ENCODE measurements at regions not wholly inside any gene's neighbourhood (a gene's known extent, or its start where the extent isn't known, plus 50 kb on each side); places are given as distances from the start of the nearest gene placed in this dataset.

DNA sequence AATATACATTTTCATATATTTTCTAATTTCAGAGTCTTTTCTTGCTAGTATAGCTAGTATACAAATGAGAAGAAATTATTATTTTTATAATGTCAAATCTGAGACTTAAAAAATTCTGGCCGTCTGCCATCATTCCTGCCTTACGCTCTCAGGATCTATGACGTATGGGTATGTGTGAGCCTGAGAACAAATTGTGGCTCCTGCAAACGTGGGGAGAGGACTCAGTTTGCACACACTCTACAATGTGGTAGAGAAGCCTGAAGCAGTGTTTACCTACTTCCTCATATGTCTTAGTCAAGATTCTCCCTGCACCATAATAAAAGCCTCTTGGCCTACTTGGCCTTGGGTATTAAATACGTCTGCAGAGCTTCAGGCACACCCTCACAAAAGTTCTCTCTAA lies 825.4 kb downstream of the SEMA5A start (continued):
- TF ChIP-seq, protein P1, sequence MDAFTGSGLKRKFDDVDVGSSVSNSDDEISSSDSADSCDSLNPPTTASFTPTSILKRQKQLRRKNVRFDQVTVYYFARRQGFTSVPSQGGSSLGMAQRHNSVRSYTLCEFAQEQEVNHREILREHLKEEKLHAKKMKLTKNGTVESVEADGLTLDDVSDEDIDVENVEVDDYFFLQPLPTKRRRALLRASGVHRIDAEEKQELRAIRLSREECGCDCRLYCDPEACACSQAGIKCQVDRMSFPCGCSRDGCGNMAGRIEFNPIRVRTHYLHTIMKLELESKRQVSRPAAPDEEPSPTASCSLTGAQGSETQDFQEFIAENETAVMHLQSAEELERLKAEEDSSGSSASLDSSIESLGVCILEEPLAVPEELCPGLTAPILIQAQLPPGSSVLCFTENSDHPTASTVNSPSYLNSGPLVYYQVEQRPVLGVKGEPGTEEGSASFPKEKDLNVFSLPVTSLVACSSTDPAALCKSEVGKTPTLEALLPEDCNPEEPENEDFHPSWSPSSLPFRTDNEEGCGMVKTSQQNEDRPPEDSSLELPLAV (CRISPR knock-in tag; conservative IDR thresholded peaks at IDR 0.05; ENCODE audit: low read depth), result no peak
- no peak for TF ChIP-seq ZNF570 (CRISPR knock-in tag; IDR thresholded peaks at IDR 0.05; ENCODE audit: borderline replicate concordance)
- no peak for TF ChIP-seq TAF15 (IDR thresholded peaks at IDR 0.05; ENCODE audit: low read depth, low read length, poor library complexity, severe bottlenecking)
- TF ChIP-seq SP2 (CRISPR knock-in tag; IDR thresholded peaks at IDR 0.05), result no peak
- TF ChIP-seq, protein P2, sequence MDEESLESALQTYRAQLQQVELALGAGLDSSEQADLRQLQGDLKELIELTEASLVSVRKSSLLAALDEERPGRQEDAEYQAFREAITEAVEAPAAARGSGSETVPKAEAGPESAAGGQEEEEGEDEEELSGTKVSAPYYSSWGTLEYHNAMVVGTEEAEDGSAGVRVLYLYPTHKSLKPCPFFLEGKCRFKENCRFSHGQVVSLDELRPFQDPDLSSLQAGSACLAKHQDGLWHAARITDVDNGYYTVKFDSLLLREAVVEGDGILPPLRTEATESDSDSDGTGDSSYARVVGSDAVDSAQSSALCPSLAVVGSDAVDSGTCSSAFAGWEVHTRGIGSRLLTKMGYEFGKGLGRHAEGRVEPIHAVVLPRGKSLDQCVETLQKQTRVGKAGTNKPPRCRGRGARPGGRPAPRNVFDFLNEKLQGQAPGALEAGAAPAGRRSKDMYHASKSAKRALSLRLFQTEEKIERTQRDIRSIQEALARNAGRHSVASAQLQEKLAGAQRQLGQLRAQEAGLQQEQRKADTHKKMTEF (CRISPR knock-in tag; IDR thresholded peaks at IDR 0.05), result no peak
- TF ChIP-seq, protein P3, sequence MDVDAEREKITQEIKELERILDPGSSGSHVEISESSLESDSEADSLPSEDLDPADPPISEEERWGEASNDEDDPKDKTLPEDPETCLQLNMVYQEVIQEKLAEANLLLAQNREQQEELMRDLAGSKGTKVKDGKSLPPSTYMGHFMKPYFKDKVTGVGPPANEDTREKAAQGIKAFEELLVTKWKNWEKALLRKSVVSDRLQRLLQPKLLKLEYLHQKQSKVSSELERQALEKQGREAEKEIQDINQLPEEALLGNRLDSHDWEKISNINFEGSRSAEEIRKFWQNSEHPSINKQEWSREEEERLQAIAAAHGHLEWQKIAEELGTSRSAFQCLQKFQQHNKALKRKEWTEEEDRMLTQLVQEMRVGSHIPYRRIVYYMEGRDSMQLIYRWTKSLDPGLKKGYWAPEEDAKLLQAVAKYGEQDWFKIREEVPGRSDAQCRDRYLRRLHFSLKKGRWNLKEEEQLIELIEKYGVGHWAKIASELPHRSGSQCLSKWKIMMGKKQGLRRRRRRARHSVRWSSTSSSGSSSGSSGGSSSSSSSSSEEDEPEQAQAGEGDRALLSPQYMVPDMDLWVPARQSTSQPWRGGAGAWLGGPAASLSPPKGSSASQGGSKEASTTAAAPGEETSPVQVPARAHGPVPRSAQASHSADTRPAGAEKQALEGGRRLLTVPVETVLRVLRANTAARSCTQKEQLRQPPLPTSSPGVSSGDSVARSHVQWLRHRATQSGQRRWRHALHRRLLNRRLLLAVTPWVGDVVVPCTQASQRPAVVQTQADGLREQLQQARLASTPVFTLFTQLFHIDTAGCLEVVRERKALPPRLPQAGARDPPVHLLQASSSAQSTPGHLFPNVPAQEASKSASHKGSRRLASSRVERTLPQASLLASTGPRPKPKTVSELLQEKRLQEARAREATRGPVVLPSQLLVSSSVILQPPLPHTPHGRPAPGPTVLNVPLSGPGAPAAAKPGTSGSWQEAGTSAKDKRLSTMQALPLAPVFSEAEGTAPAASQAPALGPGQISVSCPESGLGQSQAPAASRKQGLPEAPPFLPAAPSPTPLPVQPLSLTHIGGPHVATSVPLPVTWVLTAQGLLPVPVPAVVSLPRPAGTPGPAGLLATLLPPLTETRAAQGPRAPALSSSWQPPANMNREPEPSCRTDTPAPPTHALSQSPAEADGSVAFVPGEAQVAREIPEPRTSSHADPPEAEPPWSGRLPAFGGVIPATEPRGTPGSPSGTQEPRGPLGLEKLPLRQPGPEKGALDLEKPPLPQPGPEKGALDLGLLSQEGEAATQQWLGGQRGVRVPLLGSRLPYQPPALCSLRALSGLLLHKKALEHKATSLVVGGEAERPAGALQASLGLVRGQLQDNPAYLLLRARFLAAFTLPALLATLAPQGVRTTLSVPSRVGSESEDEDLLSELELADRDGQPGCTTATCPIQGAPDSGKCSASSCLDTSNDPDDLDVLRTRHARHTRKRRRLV (CRISPR knock-in tag; IDR thresholded peaks at IDR 0.05), result no peak
- no peak for TF ChIP-seq ZNF20 (CRISPR knock-in tag; IDR thresholded peaks at IDR 0.05)
- TF ChIP-seq, protein P4, sequence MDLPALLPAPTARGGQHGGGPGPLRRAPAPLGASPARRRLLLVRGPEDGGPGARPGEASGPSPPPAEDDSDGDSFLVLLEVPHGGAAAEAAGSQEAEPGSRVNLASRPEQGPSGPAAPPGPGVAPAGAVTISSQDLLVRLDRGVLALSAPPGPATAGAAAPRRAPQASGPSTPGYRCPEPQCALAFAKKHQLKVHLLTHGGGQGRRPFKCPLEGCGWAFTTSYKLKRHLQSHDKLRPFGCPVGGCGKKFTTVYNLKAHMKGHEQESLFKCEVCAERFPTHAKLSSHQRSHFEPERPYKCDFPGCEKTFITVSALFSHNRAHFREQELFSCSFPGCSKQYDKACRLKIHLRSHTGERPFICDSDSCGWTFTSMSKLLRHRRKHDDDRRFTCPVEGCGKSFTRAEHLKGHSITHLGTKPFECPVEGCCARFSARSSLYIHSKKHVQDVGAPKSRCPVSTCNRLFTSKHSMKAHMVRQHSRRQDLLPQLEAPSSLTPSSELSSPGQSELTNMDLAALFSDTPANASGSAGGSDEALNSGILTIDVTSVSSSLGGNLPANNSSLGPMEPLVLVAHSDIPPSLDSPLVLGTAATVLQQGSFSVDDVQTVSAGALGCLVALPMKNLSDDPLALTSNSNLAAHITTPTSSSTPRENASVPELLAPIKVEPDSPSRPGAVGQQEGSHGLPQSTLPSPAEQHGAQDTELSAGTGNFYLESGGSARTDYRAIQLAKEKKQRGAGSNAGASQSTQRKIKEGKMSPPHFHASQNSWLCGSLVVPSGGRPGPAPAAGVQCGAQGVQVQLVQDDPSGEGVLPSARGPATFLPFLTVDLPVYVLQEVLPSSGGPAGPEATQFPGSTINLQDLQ (CRISPR knock-in tag; IDR thresholded peaks at IDR 0.05), result no peak
- no peak for TF ChIP-seq MED1 (CRISPR knock-in tag; IDR thresholded peaks at IDR 0.05)
- TF ChIP-seq ZNF260 (CRISPR knock-in tag; IDR thresholded peaks at IDR 0.05; ENCODE audit: borderline replicate concordance, low read depth), result no peak
- TF ChIP-seq LCORL (IDR thresholded peaks at IDR 0.05), result no peak
- TF ChIP-seq LCORL (CRISPR knock-in tag; IDR thresholded peaks at IDR 0.05), result no peak
